NOMO-1 treated with DMSO at 0.1 percent for 48 hours (cell line): ENCODE measurements at regions not wholly inside any gene's neighbourhood (a gene's known extent, or its start where the extent isn't known, plus 50 kb on each side); places are given as distances from the start of the nearest gene placed in this dataset.

ENCODE experiments used
- DNase-seq: peaks from one replicate; lab custom pipeline; 2025; ENCODE audit not compliant: unreplicated experiment; lab: John Stamatoyannopoulos, UW

DNA sequence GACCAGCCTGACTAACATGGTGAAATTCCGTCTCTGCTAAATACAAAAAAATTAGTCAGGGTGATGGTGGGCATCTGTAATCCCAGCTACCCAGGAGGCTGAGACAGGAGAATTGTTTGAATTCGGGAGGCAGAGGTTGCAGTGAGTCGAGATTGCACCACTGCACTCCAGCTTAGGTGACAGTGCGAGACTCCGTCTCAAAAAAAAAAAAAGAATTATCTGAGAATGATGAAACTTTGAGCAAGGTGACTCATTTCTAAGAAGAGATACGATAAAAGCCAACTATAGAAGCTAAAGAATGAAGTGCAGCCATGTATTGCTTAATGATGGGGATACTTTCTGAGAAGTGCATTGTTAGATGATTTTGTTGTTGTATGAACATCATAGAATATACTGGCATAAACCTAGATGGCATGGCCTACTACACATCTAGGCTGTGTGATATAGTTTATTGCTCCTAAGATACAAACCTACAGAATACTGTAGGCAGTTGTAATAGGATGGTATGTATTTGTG is 64.7 kb downstream of the SNRPE start:
- peak; percentile 63 for DNase-seq

DNA sequence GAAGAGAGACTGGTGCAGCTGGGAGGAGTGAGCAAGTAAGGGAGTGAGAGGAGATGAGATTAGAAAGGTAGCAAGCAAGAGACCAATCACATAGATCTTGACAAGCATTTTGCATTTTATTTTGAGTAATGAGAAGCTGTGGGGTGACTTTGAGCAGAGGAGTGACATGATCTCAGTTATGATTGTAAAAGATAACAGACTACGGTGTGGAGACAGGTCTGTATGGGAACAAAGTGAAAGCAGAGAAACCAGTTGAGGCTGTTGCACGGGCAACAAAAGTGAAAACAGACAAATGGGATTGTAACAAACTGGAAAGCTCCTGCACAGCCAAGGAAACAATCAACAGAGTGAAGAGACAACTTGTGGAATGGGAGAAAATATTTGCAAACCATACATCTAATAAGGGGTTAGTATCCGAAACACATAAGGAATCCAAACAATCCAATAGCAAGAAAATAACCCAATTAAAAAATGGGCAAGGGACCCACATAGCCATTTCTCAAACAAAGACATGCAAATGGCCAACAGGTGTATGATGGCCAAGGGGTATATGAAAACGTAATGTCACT is 68.4 kb downstream of the SNRPE start:
- no peak for DNase-seq

DNA sequence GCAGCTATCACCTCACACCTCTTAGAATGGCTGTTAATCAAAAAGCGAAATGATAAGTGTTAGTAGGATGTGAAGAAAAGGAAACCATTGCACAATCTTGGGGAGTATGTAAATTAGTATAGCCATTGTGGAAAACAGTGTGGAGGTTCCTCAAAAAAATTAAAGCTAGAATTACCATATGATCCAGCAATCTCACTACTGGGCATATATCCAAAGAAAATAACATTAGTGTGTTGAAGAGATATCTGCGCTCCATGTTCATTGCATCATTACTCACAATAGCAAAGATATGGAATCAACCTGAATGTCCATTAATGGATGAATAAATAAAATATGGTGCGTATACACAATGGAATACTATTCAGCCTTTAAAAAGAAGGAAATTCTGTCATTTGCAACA is 68.9 kb downstream of the SNRPE start:
- peak; percentile 69 for DNase-seq

DNA sequence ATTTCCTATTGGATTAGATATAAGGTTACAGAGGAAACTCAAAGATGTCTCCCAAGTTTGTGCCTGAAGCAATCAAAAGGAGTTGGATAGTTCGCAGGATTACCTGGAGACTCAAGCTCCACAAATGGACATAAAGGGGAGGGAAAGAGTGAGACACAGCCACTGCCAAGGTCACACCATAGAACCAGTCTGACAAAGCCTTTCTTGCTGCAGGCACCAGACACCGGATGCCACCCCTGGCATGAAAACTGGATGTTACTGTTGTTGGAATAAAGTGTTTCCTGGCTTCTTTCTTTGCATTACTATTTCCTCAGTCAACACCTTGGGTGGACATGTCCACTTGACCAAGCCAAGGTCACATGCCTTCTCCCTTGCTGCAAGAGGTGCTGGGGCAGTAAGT is 70.6 kb downstream of the SNRPE start:
- no peak for DNase-seq

DNA sequence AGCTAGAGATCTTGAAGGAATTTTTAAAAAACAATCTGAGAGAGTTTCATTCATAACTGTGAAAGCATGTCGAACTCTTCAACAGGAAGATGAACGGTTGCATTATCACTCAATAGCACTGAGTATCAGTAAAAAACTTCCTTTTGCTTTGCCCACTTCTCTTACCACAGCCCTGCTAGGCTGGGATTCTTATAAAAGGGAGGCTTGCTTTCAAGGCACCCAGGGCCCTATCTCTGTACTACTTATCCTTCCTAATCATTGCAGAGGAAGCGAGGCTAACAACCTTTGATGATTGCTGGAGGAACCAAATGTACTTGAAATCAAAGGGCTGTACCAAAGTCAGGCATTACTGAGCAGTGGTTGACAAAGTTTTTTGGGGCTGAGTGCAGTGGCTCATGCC is 71.2 kb downstream of the SNRPE start:
- DNase-seq, result no peak

DNA sequence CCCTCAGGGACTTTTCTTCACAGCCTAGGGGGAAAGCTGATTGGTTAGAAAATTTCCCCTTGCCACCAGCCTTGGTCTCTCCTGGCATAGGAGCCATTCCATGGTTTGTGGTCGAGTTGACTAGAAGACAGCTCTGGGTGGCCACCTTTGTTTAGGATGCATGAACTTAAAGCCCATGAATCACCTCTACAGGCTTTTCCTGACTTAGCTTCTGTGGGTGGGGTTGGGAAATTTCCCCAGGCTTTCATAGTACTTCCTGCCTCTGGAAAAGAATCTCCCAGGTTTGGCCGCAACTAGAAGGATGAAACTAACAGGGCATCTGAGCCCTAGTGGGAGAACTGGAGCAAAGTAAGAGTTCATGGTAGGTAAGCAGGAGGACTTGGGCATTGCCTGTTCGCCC is 72.6 kb downstream of the SNRPE start:
- no peak for DNase-seq

DNA sequence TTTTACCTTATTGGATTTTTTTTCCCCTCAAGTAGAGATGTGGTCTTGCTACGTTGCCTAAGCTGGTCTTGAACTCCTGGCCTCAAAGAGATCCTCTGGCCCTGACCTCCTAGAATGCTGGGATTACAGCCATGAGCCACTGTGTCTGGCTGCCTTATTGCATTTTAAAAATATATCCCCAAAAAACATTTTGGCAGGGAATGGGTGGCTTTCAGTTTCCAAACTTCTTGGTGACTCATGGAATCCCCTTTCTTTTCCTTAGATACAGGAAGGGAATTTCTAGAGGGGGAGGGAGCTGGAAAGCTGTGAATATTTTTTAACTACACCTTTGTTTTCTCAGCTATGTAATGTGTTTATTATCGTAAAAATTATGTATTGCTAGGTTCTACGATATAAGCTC is 73.3 kb downstream of the SNRPE start:
- DNase-seq, result no peak

DNA sequence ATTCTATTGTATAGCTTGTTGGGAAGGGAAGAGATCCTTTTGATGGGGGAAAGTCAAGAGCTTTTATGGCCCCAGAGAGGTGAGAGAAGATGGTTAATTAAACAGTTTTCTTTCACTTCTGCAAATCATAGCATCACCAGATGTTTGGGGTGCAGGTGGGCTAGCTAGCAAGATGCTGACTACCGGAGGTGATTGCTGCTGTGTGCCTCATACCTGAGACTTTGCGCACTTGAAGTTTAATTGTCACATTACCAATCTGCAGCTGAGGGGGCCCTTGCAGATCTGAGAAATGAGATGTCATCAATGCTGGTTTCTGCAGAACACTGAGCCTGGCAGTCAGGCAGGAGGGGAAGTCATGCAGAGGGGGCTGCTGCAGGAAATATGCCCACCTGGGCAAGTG is 73.9 kb downstream of the SNRPE start:
- DNase-seq, result no peak

DNA sequence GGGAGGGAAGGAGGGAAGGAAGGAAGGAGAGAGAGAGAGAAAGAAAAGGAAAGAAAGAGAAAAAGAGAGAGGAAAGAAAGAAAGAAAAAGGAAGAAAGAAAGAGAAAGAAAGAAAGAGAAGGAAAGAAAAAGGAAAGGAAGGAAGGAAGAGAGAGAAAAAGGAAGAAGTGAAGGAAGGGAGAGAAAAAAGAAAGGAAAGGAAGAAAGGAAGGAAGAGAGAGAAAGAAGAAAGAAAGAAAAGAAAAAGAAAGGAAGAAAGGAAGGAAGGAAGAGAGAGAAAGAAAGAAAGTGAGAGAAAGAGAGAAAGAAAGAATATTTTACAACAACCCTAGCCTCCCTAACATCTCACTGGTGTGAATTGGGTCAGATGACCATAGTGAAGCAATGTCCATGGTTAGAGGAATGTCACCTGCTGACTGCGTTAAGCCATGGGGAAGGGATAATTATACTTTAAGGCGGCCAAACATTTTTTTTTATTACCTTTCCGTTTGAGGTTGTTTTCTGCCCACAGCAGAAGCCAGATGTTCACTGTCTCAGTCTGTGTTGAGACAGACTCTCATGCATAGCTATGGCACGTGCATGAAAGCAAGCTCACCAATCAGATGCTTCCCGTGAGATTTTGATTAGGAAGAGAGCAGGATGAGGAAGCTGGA is 76.4 kb downstream of the SNRPE start:
- peak; percentile 86 for DNase-seq

DNA sequence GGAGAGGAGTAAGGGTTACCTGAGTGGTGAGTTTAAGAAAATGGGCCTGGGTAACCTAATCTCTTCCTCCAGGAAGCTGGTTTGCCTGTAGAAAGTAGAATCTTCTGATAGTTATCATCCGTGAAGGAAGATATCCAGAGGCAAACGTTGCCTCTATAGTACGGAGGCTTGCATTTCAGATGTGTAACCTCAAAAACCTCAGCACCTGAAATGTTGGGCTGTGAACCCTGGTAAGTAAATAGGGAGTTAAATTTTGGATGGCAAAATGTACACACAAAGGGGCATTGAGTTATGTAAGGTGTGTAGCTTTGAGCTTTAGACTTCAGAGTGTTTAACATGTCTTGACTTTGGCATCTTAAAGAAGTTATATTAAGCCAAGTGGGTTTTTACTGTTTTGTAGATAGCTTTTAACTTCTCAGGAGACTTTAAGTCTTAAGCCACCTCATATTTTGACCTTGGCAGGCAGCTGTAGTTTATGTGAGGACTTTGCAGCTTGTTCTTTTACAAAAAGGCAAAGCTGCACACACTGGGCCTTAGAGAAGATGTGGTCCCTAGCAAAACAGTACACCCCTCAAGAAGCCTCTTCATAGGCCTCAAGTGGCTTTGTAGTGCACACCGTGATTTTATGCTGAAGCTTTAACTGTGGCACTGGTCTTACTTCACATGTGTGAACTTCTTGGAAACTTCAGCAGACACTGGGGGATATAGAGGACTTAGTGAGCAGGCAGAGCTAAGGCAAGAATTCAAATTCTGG is 83.4 kb downstream of the SNRPE start:
- no peak for DNase-seq

DNA sequence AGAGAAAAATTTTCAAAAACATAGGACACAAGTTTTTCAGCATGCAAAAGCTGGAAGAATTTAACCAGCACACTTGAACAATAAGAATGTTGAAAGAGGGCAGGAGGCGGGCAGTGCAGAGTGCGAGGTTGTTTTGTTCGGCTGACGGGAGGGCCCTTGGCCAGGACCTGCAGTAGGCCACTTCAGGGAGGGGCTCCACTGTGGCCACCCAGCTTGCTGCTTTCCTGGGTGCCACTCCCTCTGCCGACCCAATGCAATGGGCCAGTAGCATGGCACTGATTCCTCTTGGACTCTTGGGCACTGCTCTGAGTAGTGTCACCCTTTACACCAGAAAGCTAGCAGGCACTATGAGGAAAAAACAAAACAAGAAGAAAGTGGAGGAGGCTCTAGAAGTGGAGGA is 92.9 kb downstream of the SNRPE start:
- DNase-seq, result no peak

DNA sequence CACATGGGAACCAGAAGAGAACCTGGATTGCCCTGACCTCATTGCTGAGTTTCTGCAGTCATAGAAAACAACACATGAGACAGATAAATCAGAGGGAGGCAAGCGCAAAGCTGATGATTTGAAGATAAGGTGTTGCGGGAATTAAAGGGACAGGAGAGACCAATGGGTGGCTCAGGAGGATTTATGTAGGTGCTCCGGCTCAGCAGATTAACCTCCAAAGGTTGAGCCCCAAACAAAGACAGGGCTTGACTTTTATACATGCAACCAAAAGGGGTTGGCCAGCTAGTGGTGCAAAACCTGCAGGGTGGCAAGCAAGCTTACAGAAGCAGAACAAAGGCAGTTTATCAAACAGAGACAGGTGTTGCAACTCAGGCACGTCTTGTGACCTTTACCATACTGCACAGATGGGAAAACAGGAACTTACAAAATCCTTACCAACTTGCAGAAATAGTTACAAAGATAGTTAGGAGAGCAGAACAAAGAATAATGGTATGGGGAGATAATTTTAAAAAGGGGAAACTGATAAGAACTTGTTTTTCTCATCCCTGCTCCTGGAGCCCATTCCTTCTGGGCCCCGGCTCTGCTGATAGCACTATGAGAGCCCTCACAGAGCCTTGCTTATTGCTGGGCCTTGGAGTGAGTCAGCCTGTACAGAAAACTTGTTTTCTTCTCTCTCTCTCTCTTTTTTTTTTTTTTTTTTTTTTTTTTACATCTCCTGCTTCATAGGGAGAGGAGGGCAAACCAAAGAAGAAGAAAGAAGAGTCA is 93.6 kb downstream of the SNRPE start:
- DNase-seq, result peak; percentile 98

DNA sequence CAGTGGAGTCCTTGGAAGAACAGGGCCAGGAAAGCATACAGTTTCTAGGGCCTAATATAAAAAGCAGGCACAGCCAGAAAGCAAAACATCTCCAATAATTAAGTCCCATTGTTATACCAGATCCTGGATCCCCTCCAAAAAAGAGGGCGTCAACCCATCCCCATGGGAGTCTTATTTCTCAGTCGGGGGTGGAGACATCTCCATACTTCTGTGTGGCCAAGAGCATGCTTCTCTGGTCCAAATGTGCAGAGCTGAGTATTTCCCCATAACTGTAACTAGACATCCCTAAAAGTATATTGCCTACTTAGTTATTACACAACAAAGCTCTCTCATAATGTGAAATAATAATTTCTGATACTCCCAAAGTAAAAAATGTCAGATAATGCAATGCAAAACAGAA is 104.2 kb upstream of the SOX13 start:
- DNase-seq, result peak; percentile 27

DNA sequence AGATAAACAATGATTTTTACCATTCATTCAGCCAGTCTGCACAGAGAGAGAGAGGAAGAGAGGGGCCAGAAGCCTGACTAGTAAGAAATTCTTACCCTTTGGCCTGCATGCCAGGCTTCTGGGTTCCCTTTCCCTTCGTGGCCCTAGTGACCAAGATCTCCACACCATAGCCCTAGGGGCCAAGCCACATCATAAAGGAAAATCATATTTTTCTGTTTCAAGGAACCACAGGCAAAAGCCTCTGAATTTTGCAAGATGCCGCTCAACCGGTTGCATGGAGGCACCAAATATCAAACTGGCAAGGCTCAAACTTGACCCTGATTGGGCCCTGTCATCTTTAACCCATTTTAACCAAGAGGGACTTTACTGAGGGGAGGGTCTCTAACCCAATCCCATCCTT is 103.1 kb upstream of the SOX13 start:
- DNase-seq, result no peak

DNA sequence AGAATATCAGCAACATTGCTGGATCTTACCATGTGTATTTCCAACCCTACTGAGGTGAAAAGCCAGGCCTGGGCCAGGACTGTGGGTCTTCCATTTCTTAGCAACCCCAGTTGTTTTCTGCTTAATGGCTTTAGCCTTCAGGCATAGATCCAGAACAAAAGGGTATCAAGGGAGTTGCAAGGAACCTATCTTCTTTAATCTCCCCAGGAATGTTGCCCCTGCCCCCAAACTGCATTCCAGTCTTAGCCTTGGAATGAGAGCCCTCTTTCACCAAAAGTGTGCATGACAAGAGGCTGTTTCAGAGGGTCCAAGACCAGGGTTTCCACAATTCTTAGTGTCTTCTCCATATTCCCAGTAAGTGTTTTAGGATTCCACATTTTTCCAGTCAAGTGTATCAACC is 87.9 kb upstream of the SOX13 start:
- DNase-seq, result no peak

DNA sequence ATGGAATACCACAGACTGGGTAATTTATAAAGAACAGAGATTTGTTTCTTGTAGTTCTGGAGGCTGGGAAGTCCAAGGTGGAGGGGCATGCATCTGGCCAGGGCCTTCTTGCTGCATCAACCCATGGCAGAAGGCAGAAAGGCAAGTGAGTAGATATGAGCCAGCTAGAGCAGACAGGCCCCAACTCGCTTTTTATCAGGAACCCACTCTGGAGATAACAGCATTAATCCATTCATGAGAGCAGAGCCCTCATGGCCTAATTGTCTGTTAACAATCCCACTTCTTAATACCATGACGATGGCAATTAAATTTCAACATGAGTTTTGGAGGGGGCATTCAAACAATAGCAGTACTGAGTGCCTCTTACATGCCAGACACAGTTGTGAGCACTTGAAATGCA is 87.2 kb upstream of the SOX13 start:
- no peak for DNase-seq

DNA sequence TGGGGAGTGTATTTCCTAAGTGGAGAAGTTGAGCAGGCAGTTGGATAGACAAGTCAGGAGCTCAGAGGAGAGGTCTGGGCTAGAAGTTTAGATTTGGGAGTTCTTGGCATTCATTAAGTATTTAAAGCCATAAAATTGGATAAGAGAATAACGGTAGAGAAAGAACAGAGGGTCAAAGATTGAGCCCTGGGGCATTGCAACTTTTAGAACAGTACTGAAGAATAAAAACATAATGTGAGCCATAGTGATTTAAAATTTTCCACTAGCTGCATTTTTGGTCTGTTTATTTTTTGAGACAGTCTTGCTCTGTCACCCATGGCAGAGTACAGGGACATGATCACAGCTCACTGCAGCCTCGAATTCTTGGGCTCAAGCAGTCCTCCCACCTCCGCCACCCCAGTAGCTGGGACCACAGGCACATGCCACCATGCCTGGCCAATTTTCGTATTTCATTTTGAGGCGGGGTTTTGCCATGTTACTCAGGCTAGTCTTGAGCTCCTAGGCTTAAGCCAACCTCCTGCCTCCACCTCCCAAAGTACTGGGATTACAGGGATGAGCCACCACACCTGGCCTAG is 85.9 kb upstream of the SOX13 start:
- DNase-seq, result no peak

DNA sequence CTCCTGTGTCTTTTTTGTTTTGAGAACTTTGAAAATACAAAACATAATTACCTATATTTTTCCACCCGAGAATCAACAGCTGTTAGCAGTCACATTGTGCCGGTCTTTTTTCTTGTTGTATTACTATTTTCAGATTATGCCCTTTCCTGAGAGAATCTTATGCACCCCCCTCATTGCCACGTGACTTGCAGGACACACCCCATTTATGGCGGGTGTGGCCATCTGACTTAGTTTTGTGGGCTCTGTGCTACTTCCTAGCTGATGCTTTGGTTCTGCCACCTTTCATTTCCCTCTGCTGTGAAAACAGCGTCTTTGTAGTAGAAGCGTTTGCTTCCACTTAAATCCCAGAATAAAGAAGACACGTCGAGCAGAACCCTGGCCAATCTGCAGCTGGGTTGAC is 82.8 kb upstream of the SOX13 start:
- DNase-seq, result peak; percentile 61

DNA sequence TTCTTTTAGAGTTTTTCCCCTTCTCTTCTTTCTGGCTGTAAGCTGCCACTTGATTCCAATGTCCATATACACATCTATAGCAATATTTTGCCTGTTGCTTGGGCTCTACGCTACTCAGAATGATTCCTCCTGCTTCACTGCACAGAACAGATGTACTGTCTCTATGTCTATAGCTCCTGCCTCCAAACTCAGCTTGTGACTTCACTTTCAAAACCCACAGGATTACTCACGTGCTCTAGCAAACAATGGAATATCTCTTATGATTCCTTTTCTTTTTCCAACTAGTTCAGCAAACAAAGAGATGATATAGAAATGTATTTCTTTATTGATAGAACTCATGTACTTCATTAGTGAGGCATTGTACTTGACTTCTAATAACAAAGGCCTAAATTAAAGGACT is 80.5 kb upstream of the SOX13 start:
- DNase-seq, result no peak

DNA sequence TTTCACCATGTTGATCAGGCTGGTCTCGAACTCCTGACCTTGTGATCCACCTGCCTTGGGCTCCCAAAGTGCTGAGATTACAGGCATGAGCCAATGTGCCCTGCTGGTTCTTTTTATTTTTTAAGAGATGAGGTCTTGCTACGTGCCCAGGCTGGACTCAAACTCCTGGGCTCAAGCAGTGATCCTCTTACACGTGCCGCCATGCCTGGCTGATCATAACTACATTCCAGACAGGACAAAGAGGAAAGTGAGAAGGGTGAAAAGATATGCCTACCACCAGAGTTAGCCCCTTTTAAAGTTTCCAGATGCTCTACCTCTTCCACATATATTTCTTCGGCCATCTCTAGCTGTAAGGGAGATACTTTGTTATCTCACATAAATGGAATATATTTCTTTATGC is 79.7 kb upstream of the SOX13 start:
- no peak for DNase-seq

DNA sequence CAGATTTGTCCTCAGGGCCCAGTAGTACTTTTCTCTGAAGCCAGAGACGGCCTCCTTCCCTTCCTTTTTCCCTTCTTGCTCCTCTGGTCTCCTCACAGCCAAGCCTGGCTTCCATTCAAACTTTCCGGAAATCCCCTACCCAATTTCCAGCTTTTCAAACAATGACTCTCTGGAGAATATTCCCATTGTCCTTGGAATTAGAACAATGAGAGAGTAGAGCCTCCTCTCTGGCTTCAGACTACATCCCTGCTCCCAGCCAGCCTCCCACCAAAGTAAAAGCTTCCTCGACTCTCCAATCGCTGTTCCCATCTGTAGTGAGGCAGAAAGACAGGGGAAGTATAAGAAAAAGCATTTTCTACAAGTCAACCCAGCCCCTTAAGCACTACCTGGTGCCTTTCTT is 77.7 kb upstream of the SOX13 start:
- no peak for DNase-seq
